ENCODE measurements at regions not wholly inside any gene's neighbourhood (a gene's known extent, or its start where the extent isn't known, plus 50 kb on each side); places are given as distances from the start of the nearest gene placed in this dataset.
"Not testable (repeated sequence)": the region's sequence is repeated elsewhere in the genome, so short reads cannot be mapped to it uniquely, and the experiment has no call there.

DNA sequence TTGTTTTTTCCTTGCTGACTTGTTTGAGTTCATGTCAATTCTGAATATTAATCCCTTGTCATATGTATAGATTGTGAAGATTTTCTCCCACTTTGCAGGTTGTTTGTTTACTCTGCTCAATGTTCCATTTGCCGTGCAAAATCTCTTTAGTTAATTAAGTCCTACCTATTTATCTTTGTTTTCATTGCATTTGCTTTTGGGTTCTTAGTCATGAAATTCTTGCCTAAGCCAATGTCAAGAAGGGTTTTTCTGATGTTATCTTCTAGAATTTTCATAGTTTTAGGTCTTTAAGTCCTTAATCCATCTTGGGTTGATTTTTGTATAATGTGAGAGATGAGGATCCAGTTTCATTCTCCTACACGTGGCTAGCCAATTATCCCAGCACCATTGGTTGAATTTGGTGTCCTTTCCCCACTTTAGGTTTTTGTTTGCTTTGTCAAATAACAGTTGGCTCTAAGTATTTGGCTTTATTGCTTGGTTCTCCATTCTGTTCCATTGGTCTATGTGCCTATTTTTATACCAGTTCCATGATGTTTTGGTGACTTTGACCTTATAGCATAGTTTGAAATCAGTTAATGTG lies 163.1 kb upstream of the PGR start:
- no peak for DNase-seq (ENCODE audit: low read depth)

DNA sequence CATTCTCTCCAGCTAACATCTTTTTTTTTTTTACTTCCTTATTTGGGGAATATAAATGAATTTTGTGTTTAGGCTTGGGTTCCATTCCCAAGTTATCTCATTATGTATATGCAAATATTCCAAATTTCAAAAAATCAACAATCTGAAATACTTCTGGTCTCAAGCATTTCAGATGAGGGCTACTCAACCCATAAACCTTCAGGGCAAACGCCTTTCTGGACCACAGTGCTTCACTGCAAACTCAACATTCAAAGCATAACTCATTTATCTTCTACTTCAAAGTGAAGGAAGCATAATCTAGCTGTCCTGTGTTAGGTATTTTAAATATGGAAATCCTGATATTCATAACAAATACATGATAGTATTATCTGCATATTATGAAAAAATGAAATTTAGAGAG lies 161.7 kb upstream of the PGR start:
- DNase-seq (ENCODE audit: low read depth) = no peak

DNA sequence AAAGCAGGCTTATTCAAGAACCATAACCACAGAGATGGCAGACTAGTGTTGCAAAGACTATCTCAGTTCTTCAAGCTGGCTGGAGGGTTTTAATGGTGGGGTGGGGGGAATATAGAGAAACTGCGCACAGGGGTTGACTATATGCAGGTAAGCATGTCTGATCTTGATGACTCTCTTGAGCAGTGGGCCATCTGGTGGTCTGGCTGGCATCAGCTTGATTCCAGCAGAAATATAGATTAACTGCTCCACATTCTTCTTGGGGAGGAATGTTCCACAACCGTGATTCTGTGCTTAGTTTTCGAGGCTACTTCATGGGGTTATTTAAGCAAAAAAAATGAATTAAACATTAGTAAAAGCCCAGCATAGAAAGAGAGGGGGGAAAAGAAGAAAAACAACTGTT lies 158.8 kb upstream of the PGR start:
- DNase-seq (ENCODE audit: low read depth) = no peak

DNA sequence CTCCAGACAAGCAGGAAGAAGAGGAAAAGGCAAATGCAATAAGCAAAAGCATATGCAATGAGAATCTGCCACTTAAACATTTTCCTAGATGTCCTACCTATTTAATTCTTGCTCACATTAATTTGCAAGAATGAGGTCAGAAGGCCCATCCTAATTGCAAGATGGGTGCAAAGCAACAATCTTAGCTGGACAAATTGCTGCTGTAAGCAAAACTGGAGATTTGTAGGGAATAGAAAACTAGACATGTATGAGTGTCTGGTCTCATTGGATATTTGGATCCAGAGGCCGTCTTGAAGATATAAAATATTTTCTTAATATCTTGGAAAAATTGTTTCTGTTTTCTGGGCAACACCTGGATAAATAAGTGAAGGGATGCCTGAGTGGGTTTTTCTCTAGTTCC lies 150.1 kb upstream of the PGR start:
- no peak for DNase-seq (ENCODE audit: low read depth)

DNA sequence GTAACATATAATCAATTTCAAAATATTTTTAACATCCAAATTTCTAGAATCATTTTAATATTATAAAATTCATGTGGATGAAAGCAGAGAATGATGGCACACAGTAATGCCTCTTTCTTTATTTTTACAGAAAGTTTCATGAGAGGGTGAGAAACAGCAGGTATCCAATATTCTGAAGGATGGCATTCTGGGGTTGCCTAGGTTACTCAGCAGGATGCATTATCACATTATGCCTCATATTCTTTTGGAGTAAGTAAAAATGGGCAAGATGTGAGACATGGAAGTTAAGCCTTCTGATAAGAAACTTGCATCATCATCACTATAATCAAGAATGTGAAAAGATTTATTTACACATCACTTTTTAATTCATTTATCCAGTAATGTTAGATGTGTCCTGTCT lies 148.7 kb upstream of the PGR start:
- no peak for DNase-seq (ENCODE audit: low read depth)

DNA sequence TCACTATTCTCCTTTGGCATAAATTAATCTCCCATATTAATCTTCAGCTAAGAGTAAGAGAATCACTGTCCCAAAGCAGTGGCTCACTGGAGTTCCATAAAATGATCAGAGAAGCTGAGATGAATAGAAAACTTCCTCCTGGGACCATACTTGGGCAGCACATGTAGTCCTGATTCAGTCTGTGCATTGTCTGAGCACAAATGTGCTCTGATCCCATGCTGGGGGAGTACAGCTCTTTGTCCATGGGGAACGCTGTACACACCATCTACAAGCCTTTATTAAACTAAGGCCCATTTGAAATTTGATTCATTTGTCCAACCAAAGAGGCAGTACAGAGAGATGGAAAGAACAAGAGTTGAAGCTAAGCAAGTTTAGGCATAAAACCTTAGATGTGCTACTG lies 147.4 kb upstream of the PGR start:
- no peak for DNase-seq (ENCODE audit: low read depth)

DNA sequence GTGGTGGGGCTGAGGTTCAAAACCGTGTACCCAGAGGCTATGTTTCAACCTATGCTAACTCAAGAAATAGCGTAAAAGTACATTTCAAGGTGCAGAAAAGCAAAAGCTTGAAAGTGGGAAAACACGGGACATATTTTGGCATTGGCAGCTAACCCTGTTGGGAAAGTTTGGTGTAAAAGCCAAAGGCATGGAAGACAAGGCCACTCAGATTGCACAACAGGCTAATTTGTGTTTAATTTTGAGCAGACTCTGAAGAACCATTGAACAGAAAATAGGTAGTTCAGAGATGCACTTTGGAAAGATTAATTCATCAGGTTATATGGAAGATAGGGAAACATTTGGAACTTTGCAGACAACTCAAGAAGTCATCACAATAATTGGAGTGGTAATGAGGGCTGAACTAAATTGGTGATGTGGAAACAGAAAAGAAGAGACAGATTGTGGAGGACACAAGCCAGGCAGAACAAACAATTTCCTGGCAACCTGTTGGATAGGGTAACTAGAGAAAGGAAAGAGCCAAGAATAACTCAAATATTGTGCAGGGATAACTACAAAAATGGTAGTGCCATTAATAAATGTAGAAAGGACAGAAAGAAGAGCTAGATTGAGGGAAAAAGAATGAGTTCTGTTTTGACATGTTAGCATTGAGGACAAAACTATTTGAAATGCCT lies 140.5 kb upstream of the PGR start:
- DNase-seq (ENCODE audit: low read depth) = no peak

DNA sequence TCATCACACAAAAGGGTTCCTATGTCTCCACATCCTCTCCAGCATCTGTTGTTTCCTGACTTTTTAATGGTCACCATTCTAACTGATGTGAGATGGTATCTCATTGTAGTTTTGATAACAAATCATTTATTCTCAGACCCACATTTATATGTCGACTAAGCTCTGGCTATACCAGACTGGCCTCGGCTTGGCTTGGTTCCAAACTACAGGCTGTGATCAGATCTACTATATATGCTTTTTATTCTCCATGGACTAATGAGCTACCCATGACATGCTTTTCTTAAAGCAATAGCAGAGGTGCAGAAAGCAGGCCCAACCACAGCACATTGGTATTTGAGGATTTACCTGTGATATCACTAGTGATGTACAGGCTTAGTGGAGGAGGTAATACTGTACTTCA lies 139.8 kb upstream of the PGR start:
- DNase-seq (ENCODE audit: low read depth) = no peak

DNA sequence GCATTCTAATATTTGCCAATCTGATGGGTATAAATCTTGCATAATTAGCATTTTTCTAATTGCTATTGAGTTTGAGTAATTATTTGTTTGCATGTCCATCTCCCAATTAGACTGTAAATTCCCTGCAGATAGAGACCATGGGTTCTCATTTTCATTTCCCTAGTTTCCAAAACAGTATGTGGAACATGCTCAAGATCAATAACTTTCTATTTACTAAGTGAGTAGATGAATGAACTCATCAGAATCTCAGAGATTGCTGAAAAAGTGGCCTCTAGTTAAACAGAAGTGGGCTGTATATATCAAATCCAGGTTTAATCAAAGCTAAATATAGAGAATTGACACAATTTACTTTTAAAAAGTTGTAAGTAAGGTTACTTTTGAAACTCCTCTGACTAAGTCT lies 138.0 kb upstream of the PGR start:
- DNase-seq (ENCODE audit: low read depth) = no peak

DNA sequence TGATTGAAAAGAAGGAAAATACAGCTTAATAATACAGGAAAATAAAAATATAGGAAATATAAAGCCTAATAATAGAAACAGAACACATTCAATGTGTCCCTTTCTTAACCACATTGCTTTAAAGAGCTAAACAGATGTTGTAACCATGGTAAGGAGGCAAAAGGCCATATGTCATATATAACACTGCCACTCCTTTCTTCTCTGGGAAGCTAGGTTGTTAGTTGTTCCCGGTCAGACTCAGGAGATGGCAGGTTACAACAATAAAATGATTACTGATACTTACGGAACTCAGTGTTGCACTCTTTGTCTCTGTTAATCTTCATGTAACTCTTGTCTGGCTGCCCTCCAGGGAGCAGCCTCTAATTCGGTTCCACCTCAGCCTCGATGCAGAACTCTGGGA lies 134.7 kb upstream of the PGR start:
- no peak for DNase-seq (ENCODE audit: low read depth)

DNA sequence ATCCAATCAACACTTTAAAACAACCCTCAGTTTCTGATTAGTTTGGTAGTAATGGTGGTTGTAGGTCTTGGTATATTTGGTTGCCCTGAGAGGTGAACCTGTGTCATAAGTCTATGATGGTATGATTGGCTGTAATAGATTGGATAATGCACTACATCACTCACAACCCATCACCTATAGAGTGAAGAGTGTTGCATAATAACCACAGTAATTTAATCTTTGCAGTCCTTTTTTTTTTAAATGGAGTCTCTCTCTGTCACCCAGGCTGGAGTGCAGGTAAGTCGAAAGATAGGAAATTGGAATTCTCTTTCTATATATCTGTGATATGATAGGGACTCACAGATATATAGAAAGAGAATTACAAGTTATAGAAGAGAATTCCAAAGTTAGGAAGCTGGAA lies 133.4 kb upstream of the PGR start:
- DNase-seq (ENCODE audit: low read depth) = no peak

DNA sequence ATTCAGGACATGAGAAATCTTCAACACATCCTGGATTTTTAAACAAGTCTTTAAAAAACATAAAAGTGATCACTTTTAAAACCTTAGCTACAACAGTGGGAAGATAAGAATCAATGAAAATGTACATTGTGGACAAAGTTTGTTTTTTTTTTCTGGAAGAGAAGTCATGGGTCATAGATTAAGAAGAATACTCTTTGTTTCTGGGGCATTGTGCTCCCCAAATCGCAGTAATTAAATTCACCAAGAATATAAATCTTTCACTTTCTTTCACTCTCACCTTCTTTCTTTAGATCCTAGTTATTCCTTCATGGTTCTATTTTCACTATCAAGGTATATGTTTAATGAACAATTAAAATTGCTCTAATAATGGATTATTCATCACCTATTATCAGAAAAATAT lies 132.6 kb upstream of the PGR start:
- no peak for DNase-seq (ENCODE audit: low read depth)

DNA sequence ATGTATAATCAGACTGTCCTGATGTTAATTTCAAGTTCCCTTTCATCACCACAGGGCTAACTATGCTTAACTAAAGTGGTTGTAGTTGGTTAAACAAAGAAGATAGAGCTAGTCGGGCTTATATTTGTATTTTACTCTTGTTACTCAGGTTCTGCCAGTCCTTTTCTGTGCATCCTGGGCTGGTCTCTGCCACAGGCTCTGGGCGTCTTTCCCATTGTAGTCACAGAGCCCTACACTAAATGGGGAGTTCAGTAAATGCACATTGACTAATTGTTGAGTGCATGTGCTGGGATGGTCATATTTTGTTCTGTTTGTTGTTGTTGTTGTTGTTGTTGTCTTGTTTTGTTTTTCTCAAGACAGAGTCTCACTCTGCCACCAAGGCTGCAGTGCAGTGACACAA lies 125.4 kb upstream of the PGR start:
- no peak for DNase-seq (ENCODE audit: low read depth)

DNA sequence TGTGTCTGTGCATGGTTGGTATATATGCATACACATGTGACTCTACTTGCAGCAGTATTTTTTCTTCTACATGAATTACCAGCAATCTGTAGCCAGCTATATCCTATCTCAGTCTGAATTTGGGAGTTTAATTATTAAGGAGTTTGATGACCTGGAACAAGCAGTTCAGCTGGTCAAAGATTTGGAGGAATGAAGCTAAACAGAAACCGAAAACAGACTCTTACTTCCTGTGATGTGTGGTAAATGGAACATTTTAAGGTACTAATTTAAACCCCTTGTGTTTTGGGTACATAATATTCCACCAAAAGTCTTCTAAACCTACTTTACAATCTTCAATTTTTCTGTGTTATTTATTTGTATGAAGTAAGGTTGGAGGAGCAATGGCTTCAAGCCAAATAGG lies 124.4 kb upstream of the PGR start:
- DNase-seq (ENCODE audit: low read depth) = no peak

DNA sequence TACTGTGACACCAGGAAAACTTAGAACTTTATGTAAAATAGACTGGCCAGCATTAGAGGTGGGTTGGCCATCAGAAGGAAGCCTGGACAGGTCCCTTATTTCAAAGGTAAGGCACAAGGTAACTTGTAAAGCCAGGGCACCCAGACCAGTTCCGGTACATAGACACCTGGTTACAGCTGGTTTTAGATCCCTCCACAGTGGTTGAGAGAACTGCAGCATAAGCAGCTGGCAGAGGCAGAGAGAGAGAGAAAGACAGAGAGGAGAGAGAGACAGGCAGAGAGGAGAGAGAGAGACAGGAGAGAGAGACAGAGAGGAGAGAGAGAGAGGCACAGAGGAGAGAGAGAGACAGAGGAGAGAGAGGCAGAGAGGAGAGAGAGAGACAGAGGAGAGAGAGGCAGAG lies 116.0 kb upstream of the PGR start:
- DNase-seq (ENCODE audit: low read depth) = not testable (repeated sequence)

DNA sequence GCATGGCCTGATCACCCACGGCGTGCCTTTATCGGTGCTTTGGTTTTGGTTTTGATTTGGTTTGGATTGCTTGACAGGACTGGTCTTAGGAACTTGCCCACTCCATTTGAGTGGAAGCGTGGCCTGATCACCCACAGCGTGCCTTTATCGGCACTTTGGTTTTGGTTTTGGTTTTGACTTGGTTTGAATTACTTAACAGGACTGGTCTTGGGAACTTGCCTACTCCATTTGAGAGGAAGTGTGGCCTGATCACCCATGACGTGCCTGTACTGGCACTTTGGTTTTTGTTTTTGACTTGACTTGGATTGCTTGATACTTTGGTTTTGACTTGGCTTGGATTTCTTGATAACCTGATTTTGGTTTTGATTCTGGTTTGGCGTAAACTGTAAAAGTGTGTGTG lies 115.5 kb upstream of the PGR start:
- not testable (repeated sequence) for DNase-seq (ENCODE audit: low read depth)

DNA sequence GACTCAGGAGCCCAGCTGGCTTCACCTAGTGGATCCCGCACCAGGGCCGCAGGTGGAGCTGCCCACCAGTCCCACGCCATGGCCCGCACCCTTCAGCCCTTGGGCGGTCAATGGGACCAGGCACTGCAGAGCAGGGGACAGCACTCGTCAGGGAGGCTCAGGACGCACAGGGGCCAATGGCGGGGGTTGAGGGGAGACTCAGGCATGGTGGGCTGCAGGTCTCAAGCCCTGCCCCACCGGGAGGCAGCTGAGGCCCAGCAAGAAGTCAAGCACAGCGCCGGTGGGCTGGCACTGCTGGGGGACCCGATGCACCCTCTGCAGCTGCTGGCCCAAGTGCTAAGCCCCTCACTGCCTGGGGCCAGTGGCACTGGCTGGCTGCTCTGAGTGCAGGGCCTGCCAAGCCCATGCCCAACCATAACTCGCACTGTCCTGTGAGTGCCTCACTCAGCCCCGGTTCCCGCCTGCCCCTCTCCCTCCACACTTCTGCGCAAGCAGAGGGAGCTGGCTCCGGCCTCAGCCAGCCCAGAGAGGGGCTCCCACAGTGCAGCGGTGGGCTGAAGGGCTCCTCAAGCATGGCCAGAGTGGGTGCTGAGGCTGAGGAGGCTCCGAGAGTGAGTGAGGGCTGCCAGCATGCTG lies 111.7 kb upstream of the PGR start:
- no peak for DNase-seq (ENCODE audit: low read depth)

DNA sequence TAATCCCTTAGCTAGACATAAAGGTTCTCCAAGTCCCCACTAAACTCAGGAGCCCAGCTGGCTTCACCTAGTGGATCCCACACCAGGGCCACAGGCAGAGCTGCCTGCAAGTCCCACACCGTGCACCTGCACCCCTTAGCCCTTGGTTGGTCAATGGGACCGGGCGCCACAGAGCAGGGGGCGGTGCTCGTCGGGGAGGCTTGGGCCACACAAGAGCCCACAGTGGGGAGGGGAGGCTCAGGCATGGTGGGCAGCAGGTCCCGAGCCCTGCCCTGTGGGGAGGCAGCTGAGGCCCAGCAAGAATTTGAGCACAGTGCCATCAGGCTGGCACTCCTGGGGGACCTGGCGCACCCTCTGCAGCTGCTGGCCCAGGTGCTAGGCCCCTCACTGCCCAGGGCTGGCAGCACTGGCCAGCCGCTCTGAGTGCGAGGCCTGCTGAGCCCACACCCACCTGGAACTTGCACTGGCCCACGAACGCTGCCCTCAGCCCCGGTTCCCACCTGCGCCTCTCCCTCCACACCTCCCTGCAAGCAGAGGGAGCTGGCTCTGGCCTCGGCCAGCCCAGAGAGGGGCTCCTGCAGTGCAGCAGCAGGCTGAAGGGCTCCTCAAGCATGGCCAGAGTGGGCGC lies 101.7 kb upstream of the PGR start:
- not testable (repeated sequence) for DNase-seq (ENCODE audit: low read depth)

DNA sequence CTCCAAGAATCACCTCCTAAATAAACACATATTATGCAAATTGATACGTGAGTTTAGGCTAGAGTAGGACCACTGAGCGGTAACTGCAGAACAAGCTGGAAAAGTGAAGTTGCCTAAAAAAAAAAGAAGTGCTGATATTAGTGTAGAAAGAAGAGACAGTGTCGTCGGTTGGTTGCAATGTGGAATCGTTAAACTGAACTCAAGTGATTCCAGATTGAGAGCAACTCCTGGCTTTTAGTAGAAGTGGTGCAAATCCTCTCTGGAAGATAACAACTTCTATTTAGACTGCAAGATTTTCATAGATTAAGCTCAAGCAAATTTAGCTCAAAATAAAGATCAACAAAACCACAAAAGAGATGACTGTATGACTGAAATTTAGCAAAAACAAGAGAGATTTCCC lies 97.0 kb upstream of the PGR start:
- DNase-seq (ENCODE audit: low read depth) = no peak

DNA sequence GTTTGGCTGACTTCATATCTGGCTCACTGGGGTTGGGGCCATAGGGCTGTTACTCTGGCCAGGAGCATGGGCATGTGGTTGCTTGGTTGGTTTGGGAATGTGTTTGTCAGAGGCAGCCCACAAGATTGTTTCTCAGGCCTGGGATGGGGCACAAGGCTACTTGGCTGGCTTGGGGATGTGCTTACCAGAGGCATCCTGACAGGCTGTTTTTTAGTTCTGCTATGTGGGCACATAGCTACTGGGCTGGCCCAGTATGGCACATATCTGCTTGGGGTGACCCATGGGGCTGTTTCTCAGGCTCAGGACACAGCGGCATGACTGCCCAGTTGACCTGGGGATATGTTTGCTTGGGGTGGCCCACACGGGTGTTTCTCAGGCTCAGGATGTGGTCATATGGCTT lies 94.6 kb upstream of the PGR start:
- no peak for DNase-seq (ENCODE audit: low read depth)

DNA sequence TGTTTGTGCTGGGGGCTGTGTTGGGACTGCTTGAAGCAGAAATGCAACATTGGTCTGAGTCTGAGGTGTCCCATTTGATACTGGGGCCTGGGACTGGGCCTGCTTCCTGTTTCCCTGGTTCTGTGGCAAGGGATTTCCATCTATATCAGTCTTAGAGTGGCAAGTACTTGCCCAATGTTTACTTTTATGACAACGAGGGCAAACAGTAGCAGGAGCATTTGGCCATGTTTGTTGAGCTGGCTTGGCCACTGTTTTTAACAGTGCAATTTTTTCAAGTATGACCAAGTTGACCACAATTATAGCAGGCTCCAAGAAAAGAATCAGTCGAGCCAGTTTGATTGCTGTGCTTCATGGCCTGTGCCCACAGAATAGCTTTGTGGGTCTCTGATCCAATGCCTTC lies 88.5 kb upstream of the PGR start:
- DNase-seq (ENCODE audit: low read depth) = not testable (repeated sequence)

DNA sequence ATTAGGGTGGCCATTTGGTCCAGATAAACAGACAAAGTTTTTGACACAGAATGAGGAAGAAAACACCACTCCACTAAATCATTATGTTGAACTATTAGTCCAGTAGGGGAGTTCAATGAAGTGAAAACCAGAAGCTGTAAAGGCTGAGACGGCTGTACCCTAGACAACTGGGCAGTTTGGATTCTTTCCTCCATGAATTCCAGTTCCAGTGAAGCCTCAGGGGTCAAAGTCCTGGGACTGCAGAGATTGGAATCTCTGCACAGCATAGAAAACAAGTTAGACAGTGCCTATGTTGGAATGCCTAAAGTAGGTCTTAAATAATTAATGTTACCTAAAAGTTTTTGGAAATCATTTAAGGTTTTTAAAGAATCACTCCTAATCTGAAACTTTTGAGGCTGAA lies 86.5 kb upstream of the PGR start:
- not testable (repeated sequence) for DNase-seq (ENCODE audit: low read depth)

DNA sequence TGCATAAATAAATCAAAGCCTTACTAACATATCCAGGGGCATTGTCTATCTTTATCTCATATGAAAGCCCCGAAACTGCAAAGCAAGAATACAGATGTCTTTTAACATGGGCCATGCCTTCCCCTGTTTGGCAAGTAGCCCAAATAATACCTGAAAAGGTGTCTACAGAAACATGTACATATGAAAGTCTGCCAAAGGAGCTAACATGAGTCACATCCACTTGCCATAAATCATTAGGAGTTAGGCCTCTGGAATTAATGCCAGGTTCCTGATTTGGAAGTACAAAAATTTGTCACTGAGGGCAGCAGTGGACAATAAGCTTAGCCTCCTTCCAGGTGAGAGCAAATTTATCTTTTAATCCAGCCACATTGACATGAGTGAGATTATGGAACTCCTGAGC lies 85.5 kb upstream of the PGR start:
- no peak for DNase-seq (ENCODE audit: low read depth)
